H7 (cell line): ENCODE measurements at regions not wholly inside any gene's neighbourhood (a gene's known extent, or its start where the extent isn't known, plus 50 kb on each side); places are given as distances from the start of the nearest gene placed in this dataset.
A peak's percentile ranks its signal among the peaks of the same experiment; 100 is the strongest.

Experiments
- DNase-seq: peaks from one replicate; pipeline ENCODE4 v3.0.0; 2012
- H3K27me3 ChIP-seq: 2 replicates; pipeline ENCODE4 v1.6.0; 2011; ENCODE audit warnings: mild to moderate bottlenecking, low read length; ENCODE audit not compliant: control insufficient read depth, insufficient read depth
- H3K36me3 ChIP-seq: replicated peaks from 2 replicates; pipeline ENCODE4 v1.5.1; 2011; ENCODE audit warnings: low read length; ENCODE audit not compliant: control insufficient read depth, insufficient read depth
- H3K4me3 ChIP-seq: 2 replicates; pipeline ENCODE4 v1.5.1; 2011; ENCODE audit warnings: low read depth, mild to moderate bottlenecking, control low read depth, low read length, moderate library complexity; ENCODE audit not compliant: insufficient read depth

GRCh38 chr10:111131168-111131799 is 54.5 kb downstream of the ADRA2A start:
- Histone ChIP-seq H3K4me3 (no peak overlapping the region), H3K27me3 (no peaks in the 10 kb centered on the region), H3K36me3 (no peaks in the 10 kb centered on the region)
- no peak for DNase-seq

DNA sequence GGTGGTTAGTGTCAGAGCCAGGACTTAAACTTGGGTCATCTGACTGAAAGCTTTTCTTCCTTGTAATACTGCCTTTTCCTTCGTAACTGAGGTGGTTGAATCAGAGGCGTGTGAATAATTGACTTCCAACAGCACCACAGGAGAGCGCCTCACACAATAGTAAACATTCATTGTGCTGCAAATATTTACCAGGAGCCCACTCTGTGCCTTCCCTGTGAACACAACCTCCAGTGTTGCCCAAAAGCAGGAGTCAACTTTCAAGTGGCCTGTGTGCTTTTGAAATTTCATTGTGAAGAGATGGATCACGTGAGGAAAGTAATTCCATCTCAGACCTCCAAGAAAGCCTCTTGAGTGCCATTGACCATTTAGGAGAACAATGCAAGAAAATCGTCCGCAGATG is 60.2 kb downstream of the ADRA2A start:
- no peaks in the 10 kb centered on the region for H3K36me3 ChIP-seq
- peak; percentile 70 for DNase-seq
- H3K4me3 ChIP-seq, result no peak overlapping the region
- no peaks in the 10 kb centered on the region for H3K27me3 ChIP-seq

GRCh38 chr10:111137587-111137986 is 60.8 kb downstream of the ADRA2A start:
- no peak overlapping the region for H3K4me3 ChIP-seq
- no peaks in the 10 kb centered on the region for H3K27me3 ChIP-seq
- no peaks in the 10 kb centered on the region for H3K36me3 ChIP-seq
- no peak for DNase-seq

GRCh38 chr10:111138544-111138943 is 61.7 kb downstream of the ADRA2A start:
- Histone ChIP-seq H3K4me3 (no peak overlapping the region), H3K36me3 (no peaks in the 10 kb centered on the region), H3K27me3 (no peaks in the 10 kb centered on the region)
- no peak for DNase-seq

DNA sequence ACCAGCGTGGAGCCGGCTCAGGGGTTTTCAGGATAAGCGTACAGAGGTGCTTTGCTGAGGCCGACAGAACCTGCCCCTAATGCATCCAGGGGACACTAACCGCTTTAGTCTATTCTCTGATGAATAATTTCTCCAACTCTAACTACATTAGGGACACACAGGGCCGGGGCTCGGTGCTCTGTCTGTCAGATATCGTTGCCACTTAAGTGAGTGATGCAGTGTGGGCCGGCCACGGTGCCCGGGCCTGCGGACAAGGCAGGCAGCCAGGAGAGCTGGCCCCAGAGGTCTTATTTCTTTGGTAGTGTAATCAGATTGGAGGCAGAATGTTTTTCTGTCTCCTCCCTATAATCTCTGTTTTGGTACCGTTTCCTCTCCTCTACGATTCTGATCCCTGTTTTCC is 62.7 kb downstream of the ADRA2A start:
- H3K4me3 ChIP-seq, result no peak overlapping the region
- H3K36me3 ChIP-seq, result no peaks in the 10 kb centered on the region
- no peak for DNase-seq

GRCh38 chr10:111142092-111142768 is 65.4 kb downstream of the ADRA2A start:
- Histone ChIP-seq H3K36me3 (no peaks in the 10 kb centered on the region), H3K27me3 (no peaks in the 10 kb centered on the region), H3K4me3 (no peak overlapping the region)
- peak; percentile 65 for DNase-seq

More for the DNA sequence above, 62.7 kb downstream of the ADRA2A start:
- H3K27me3 ChIP-seq, result no peaks in the 10 kb centered on the region

- DNase-seq, result no peak
- H3K4me3 ChIP-seq, result no peak overlapping the region
- no peaks in the 10 kb centered on the region; the same call in 1 of the 2 replicates for H3K27me3 ChIP-seq
- no peaks in the 10 kb centered on the region for H3K36me3 ChIP-seq
These were observed 69.3 kb downstream of the ADRA2A start for GRCh38 chr10:111146025-111146640.

- H3K4me3 ChIP-seq, result no peak overlapping the region
- H3K27me3 ChIP-seq, result no peaks in the 10 kb centered on the region; the same call in 1 of the 2 replicates
- DNase-seq, result no peak
- H3K36me3 ChIP-seq, result no peaks in the 10 kb centered on the region
These were observed 71.2 kb downstream of the ADRA2A start for GRCh38 chr10:111148025-111148424.

- H3K36me3 ChIP-seq, result no peaks in the 10 kb centered on the region
- no peaks in the 10 kb centered on the region; the same call in 1 of the 2 replicates for H3K27me3 ChIP-seq
These were observed 71.6 kb downstream of the ADRA2A start for GRCh38 chr10:111148440-111148839.

DNA sequence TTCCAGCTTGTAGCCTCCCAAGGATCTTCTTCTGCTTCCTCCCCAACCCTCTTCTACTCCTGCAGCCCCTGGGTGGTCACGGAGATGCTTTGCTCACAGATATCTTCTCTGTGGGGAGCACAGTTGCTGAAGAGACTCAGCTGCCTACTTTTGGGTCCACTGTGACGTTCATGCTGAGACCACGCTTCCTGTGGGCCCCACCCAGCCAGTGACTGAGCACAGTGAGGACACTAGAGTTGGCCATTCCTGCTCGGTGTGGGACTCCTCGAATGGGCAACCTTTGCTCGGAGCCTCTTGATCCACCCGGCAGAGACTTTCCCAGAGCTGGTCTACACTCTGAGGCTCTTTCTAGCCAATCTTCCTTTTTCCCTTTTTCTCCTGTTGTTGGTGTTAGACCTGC is 73.9 kb downstream of the ADRA2A start:
- no peaks in the 10 kb centered on the region; the same call in 1 of the 2 replicates for H3K27me3 ChIP-seq
- H3K36me3 ChIP-seq, result no peaks in the 10 kb centered on the region
- no peak for DNase-seq
- no peak overlapping the region for H3K4me3 ChIP-seq

More at GRCh38 chr10:111148440-111148839, 71.6 kb downstream of the ADRA2A start:
- no peak for DNase-seq
- no peak overlapping the region for H3K4me3 ChIP-seq

GRCh38 chr10:111151595-111152307 is 74.9 kb downstream of the ADRA2A start:
- Histone ChIP-seq H3K4me3 (no peak overlapping the region), H3K36me3 (no peaks in the 10 kb centered on the region), H3K27me3 (no peaks in the 10 kb centered on the region; the same call in 1 of the 2 replicates)
- no peak for DNase-seq

- Histone ChIP-seq H3K4me3 (no peak overlapping the region), H3K27me3 (no peaks in the 10 kb centered on the region), H3K36me3 (no peaks in the 10 kb centered on the region)
- no peak for DNase-seq
These were observed 79.9 kb downstream of the ADRA2A start for GRCh38 chr10:111156754-111157153.

DNA sequence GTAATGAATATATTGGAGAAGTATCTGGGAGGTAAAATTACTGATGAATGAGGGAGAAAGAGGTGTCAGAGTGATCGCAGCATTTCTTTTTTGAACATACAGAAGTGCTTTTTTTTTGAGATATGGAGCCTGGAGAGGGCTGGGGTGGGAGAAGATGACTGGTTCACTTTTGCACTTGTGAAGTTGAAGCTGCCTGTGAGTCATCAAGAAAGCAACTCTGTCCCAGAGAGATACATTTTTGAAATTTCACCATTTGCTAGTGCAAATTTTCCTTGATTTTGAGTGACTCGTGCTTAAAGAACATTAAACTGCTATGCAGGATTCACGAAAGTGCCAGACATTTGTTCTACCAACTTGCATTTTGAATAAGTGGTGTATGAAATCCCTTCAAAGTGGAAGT is 81.8 kb downstream of the ADRA2A start:
- H3K4me3 ChIP-seq, result no peak overlapping the region
- H3K36me3 ChIP-seq, result no peaks in the 10 kb centered on the region
- DNase-seq, result no peak
- no peaks in the 10 kb centered on the region for H3K27me3 ChIP-seq

GRCh38 chr10:111161109-111161874 is 84.5 kb downstream of the ADRA2A start:
- H3K27me3 ChIP-seq, result no peaks in the 10 kb centered on the region
- no peak for DNase-seq
- H3K4me3 ChIP-seq, result no peak overlapping the region
- H3K36me3 ChIP-seq, result no peaks in the 10 kb centered on the region
